Cardiac septum (tissue), 1 donor: ENCODE measurements at regions not wholly inside any gene's neighbourhood (a gene's known extent, or its start where the extent isn't known, plus 50 kb on each side); places are given as distances from the start of the nearest gene placed in this dataset.
"Not testable (repeated sequence)": the region's sequence is repeated elsewhere in the genome, so short reads cannot be mapped to it uniquely, and the experiment has no call there.

Experiments used
- DNase-seq: peaks from one replicate; pipeline ENCODE4 v3.0.0-alpha.2; 2020; ENCODE audit warnings: low spot score
- intact Hi-C: fragments of 100-400 bp; cut with DNase I; formaldehyde crosslinking; loops from one replicate; pipeline ENCODE4 v1.14.0; 2022
- donor health status: DM: no; HTN: no; CAD: no.

DNA sequence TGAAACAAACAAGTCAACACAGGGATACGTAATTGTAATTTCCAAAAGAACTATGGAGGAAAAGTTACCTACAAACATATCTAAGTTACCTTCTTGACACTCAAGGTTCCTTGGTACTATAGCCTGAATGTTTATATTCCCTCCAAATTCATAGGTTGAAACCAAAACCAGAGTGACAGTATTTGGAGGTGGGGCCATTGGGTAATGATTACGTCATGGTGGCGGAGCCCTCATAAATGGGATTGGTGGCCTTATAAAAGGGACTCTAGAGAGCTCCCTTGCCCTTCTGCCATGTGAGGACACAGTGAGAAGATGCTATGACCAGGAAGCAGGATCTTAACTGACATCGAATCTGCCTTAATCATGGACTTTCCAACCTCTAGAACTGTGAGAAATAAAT, 87.3 kb downstream of the PMAIP1 start:
- intact Hi-C loops: loop anchor here (5.0 kb wide), 2 partner anchors 565 to 1515 kb away; no protein-coding TSS in a partner anchor
- no peak for DNase-seq

GRCh38 chr18:59986139-59986538, 86.3 kb downstream of the PMAIP1 start:
- intact Hi-C loops: loop anchor here (5.0 kb wide), 2 partner anchors 566 to 1516 kb away; no protein-coding TSS in a partner anchor
- no peak for DNase-seq

DNA sequence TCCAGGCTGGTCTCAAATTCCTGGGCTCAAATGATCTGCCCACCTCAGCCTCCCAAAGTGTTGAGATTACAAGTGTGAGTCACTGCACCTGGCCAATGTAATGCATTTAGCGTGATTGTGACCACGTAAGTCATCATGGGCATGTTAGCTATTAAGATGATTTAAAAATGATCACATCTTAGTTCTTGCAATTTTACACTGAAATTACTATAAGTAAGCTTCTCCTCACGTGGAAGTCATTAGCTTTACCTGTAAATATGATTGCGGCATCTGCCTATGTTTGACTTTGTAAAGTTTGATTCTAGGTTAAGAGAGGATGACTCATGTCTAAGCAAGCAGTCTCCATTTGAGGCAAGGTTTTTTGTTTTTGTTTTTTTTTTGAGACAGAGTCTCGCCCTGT, 85.5 kb downstream of the PMAIP1 start:
- intact Hi-C loops: loop anchor here (5.0 kb wide), 2 partner anchors 567 to 1517 kb away; no protein-coding TSS in a partner anchor

DNA sequence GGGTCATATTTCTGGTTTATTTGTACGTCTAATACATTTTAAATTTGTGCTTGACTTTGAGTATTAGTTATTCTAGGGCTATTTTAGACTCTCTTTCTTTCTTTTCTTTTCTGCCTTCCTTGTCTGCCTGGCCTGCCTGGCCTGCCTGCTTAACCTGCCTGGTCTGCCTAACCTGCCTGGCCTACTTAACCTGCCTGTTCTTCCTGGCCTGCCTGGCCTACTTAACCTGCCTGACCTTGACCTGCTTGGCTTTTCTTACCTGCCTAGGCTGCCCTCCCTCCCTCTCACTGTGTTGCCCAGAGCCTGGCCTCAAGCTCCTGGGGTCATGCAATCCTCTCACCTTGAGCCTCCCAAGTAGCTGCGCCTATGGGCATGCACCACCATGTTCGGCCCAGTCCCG, 83.7 kb downstream of the PMAIP1 start:
- no peak for DNase-seq
- intact Hi-C loops: no loop called here

More for the DNA sequence above, 85.5 kb downstream of the PMAIP1 start:
- no peak for DNase-seq

DNA sequence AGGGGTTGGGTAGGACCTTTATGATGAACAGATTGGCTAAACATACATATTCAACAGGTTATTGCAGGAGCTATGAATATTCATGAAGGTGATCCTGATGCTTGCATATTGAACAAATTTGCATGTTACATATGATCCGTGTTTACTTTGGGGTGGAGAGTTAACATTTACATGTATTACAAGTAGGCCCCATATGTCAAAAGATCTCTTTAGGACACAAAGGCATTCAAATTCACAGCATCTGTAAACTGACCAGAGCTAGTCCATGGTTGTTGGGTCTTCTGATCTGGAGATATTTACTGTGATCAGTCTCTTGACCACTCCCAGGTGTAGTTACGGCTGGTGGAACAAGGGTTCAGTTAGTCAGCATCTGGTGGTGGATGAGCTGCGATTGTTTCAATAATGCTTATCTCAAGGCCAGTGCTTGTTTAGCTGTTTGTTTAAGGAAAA, 80.4 kb downstream of the PMAIP1 start:
- no peak for DNase-seq
- intact Hi-C loops: no loop called here

DNA sequence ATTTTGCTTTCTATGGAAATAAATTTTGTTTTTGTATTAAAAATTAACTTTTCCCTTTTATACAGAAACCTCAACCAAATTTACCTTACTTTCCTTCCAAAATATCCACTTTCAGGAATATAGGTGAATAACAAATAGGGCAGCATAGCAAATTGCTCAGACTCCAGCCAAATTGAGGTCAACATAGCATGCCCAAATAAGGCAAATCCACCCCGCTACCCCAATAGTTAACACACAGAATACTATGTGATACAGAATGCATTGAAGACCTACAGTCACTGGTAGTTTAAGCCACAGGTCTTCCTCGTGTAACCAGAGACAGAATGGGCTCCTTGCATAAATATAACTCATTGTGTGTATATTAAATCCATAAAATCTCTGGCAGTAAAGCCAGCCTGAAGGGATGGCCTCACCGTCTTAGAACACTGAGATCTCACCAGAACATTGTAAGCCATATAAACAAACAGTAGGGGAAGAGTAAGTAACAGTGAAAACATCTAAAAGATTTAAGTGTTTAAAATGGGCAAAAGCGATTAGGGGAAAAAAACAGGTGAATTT, 72.2 kb downstream of the PMAIP1 start:
- no peak for DNase-seq
- intact Hi-C loops: no loop called here

GRCh38 chr18:59971144-59971543, 71.3 kb downstream of the PMAIP1 start:
- intact Hi-C loops, DNase-seq: not testable (repeated sequence)

- DNase-seq: not testable (repeated sequence)
- intact Hi-C loops: loop anchor here (10.0 kb wide), 1 partner anchor 135 kb away; no protein-coding TSS in a partner anchor
Measured at GRCh38 chr18:59969477-59970028, 69.8 kb downstream of the PMAIP1 start.

DNA sequence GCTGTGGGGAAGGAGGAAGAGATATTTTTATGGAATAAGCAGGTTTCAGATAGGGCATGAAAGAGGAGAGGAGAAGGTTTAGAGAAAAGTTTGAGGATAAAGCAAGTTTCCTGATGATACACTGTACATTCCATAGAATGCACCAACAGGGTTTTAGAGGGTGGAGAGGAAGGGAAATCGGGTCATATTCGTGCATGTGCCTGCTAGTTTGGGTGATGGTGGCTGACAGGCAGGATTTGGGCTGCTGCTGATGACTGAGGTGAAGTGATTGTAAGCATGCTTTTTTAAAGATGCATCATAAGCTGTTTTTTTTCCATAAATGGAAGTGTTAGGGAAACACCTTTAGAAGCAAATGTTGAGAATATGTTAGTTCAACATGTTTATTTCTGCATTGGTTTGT, 68.8 kb downstream of the PMAIP1 start:
- no peak for DNase-seq
- intact Hi-C loops: loop anchor here (10.0 kb wide), 1 partner anchor 134 kb away; no protein-coding TSS in a partner anchor

DNA sequence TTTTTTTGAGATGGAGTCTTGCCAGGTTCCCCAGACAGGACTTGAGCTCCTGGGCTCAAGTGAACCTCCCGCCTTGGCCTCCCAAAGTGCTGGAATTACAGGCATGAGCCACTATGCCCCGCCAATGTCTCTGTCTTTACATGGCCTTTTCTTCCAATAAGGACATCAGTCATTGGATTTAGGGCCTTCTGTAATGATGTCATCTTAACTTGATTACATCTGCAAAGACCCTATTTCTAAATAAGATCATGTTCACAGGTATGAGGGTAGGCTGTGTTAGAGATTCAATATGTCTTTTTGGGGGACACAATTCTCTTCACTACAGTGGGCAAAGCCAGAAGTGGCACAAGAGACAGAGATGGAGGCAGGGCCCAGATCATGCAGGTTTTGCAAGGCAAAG, 68.1 kb downstream of the PMAIP1 start:
- DNase-seq: no peak
- intact Hi-C loops: loop anchor here (10.0 kb wide), 1 partner anchor 133 kb away; no protein-coding TSS in a partner anchor

DNA sequence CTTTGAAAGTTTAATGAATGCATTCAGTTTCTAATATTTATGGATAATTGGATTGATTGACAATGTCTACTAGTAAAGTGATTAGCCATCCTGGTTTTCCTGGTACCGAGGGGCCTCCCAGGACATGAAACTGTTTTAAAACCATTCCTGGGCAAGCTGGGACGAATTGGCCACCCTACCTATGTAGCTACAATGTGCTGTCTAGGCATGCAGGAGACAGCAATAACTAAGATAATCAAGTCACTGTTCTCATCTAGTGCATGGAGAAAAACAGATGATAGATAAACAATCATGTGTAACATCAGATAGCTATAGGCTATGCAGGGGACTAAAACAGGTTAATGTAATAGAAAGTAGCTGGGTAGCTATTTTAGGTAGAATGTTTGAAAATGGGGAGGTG, 67.1 kb downstream of the PMAIP1 start:
- no peak for DNase-seq
- intact Hi-C loops: loop anchor here (10.0 kb wide), 1 partner anchor 132 kb away; no protein-coding TSS in a partner anchor

GRCh38 chr18:59963229-59963628, 63.4 kb downstream of the PMAIP1 start:
- intact Hi-C loops: loop anchor here (10.0 kb wide), 1 partner anchor 128 kb away; no protein-coding TSS in a partner anchor
- DNase-seq: no peak

DNA sequence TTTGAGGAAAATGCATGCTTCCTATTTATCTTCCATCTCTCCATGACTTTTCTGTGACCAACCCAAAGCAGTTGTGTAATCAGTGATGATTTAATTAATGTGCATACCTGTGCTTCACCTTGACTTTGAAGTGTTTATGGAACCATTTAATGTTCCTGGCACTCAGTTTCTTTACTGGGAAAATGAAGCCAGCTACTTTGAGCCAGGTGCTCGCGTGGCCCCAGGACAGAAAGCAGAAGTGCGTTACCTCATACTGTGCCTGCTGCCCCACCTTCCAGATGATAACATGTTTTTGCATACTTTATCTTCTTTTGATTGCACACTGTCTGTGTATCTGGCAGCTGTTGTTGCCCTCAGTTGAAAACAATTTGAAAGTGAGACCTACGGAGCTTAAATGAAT, 61.3 kb downstream of the PMAIP1 start:
- DNase-seq: no peak
- intact Hi-C loops: loop anchor here (10.0 kb wide), 1 partner anchor 126 kb away; no protein-coding TSS in a partner anchor

DNA sequence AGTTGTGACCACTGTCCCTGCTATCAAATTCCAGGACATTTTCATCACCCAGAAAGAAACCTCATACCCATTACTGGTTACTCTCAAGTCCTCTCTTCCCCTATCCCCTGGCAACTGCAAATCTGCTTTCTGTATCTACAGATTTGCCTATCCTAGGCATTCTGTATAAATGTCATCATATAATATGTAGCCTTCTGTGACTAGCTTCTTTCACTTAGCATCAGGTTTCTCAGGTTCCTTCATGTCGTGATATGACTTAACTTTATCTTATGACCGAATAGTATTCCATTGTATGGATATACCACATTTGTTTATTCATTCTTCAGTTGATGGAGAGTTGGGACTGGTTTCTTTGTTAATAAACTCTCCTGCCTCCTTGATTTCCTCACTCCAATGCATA, 60.5 kb downstream of the PMAIP1 start:
- intact Hi-C loops: loop anchor here (10.0 kb wide), 1 partner anchor 125 kb away; no protein-coding TSS in a partner anchor
- DNase-seq: no peak

DNA sequence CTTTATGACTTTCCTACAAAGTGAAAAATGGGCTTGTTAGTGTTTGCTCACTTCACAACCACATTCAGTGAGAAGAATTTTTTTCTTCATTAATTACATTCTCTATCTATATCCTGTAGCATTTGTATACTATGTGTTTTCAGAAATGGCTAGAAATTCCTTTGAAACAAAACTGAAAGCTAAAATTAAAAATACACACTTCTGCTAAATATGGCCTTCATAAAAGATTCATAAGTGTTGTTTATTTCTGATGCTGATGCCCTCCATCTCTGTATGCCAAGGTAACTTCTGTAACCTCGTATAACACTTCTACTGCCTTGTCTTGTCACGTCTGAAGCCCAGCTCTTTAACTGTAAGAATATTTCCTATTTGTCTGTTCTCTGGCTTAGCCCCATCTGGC, 59.8 kb downstream of the PMAIP1 start:
- intact Hi-C loops: loop anchor here (10.0 kb wide), 1 partner anchor 125 kb away; no protein-coding TSS in a partner anchor
- no peak for DNase-seq

DNA sequence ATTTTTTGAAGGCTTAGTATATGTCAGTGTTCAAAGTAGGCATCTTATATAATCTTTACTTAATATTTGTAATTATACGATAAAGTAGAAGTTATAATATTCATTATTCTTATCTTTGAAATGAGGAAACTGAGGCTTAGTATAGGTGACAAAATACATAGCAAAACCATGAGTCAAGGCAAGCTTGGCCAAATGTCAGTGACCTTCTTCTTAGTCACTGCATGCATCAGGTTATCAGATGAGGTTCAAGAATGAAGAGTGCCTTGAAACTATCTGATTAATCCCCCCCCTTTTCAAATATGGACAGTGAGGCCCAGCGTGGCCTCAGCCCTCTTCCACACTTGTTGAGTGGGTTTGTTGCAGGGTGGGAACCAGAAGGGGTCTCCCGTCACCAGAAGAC, 59.3 kb downstream of the PMAIP1 start:
- intact Hi-C loops: no loop called here

DNA sequence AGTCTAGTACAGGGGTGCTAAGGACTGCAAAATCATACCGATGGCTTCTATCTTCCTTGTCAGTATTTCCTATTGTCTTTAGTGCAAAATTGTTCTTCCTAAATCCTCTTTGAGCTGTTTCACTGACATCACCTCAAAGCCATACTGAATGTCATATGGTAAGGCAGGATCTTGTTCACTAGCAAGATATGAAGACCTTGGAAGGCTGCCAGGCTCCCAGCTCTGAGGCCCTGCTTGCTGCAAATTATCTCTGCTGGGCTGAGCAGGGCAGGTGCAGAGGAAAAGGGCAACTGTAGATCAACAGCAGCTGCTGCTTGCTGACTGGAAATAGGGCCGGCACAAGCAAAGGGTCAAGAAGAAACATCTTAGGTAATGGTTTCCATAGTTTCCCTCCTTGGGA, 58.2 kb downstream of the PMAIP1 start:
- DNase-seq: no peak

More for the DNA sequence above, 59.3 kb downstream of the PMAIP1 start:
- no peak for DNase-seq

GRCh38 chr18:59954755-59955156, 55.0 kb downstream of the PMAIP1 start:
- intact Hi-C loops: no loop called here
- no peak for DNase-seq

More for the DNA sequence above, 58.2 kb downstream of the PMAIP1 start:
- intact Hi-C loops: no loop called here

- DNase-seq: no peak
- intact Hi-C loops: no loop called here
Measured at GRCh38 chr18:59954241-59954640, 54.4 kb downstream of the PMAIP1 start.
